HL-60 (cell line): ENCODE measurements at regions not wholly inside any gene's neighbourhood (a gene's known extent, or its start where the extent isn't known, plus 50 kb on each side); places are given as distances from the start of the nearest gene placed in this dataset.

Source experiments
- DNase-seq, 2 experiments: peaks; one replicate each; pipeline ENCODE4 v3.0.0-alpha.2; 2010 to 2020; ENCODE audit warnings: low read depth in 1 of 2, low spot score in 1 of 2
- H3K27ac ChIP-seq: fragments of 250-450 bp; sonication (Bioruptor Pico); replicated peaks from 2 replicates; pipeline ENCODE4 v1.5.1; 2020; ENCODE audit warnings: mild to moderate bottlenecking, moderate library complexity
- H3K27me3 ChIP-seq: fragments of 250-450 bp; sonication (Bioruptor Pico); 2 replicates; pipeline ENCODE4 v1.5.1; 2021; ENCODE audit warnings: mild to moderate bottlenecking, moderate library complexity; ENCODE audit not compliant: insufficient read depth, poor library complexity, severe bottlenecking
- H3K4me3 ChIP-seq: replicated peaks from 2 replicates; pipeline ENCODE4 v1.5.1; 2011; ENCODE audit warnings: mild to moderate bottlenecking, control low read depth, low read length; ENCODE audit not compliant: insufficient read depth
- GABPA ChIP-seq: IDR thresholded peaks from 2 replicates; pipeline ENCODE4 v1.6.1; 2012; ENCODE audit warnings: low read depth
- POLR2AphosphoS5 ChIP-seq: IDR thresholded peaks from 2 replicates; pipeline ENCODE4 v1.6.1; 2012; ENCODE audit warnings: low read depth
- SPI1 ChIP-seq: IDR thresholded peaks from 2 replicates; pipeline ENCODE4 v1.6.1; 2012; ENCODE audit warnings: low read depth, mild to moderate bottlenecking, borderline replicate concordance
- TF ChIP-seq, protein P1 (sequence below): IDR thresholded peaks from 2 replicates; pipeline ENCODE4 v1.6.1; 2012; ENCODE audit warnings: low read depth; ENCODE audit not compliant: insufficient replicate concordance
- TF ChIP-seq, protein P2 (sequence below): IDR thresholded peaks from one replicate; pipeline ENCODE4 v1.5.1; 2011; ENCODE audit warnings: low read length, control low read depth, inconsistent platforms; ENCODE audit not compliant: insufficient read depth

DNA sequence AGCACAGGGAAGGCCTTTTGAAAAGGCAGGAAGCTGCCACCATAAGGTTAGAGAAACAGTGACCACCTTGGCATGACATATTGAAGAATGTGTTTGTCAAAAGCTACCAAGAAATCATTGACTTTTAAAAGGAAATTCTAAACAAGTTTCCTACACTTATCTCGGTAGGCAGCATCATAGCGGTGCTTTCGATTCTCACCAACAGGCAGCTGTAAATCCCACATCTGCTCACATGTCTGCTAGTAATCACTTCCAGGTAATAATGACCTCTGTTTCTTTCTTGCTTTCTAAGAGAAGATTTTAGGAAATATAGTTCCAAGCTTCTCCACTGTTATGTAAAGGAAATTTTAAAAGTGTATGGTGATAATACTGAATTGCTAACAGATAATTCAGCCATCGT is 821.1 kb upstream of the FOXG1 start:
- no peak overlapping the region for H3K27ac ChIP-seq
- TF ChIP-seq GABPA (no peak), POLR2AphosphoS5 (no peak), SPI1 (no peak)
- TF ChIP-seq, protein P1, sequence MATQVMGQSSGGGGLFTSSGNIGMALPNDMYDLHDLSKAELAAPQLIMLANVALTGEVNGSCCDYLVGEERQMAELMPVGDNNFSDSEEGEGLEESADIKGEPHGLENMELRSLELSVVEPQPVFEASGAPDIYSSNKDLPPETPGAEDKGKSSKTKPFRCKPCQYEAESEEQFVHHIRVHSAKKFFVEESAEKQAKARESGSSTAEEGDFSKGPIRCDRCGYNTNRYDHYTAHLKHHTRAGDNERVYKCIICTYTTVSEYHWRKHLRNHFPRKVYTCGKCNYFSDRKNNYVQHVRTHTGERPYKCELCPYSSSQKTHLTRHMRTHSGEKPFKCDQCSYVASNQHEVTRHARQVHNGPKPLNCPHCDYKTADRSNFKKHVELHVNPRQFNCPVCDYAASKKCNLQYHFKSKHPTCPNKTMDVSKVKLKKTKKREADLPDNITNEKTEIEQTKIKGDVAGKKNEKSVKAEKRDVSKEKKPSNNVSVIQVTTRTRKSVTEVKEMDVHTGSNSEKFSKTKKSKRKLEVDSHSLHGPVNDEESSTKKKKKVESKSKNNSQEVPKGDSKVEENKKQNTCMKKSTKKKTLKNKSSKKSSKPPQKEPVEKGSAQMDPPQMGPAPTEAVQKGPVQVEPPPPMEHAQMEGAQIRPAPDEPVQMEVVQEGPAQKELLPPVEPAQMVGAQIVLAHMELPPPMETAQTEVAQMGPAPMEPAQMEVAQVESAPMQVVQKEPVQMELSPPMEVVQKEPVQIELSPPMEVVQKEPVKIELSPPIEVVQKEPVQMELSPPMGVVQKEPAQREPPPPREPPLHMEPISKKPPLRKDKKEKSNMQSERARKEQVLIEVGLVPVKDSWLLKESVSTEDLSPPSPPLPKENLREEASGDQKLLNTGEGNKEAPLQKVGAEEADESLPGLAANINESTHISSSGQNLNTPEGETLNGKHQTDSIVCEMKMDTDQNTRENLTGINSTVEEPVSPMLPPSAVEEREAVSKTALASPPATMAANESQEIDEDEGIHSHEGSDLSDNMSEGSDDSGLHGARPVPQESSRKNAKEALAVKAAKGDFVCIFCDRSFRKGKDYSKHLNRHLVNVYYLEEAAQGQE = no peak
- TF ChIP-seq, protein P2, sequence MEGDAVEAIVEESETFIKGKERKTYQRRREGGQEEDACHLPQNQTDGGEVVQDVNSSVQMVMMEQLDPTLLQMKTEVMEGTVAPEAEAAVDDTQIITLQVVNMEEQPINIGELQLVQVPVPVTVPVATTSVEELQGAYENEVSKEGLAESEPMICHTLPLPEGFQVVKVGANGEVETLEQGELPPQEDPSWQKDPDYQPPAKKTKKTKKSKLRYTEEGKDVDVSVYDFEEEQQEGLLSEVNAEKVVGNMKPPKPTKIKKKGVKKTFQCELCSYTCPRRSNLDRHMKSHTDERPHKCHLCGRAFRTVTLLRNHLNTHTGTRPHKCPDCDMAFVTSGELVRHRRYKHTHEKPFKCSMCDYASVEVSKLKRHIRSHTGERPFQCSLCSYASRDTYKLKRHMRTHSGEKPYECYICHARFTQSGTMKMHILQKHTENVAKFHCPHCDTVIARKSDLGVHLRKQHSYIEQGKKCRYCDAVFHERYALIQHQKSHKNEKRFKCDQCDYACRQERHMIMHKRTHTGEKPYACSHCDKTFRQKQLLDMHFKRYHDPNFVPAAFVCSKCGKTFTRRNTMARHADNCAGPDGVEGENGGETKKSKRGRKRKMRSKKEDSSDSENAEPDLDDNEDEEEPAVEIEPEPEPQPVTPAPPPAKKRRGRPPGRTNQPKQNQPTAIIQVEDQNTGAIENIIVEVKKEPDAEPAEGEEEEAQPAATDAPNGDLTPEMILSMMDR = no peak
- no peak for DNase-seq
- H3K27me3 ChIP-seq = no peaks in the 10 kb centered on the region
- H3K4me3 ChIP-seq = no peak overlapping the region

DNA sequence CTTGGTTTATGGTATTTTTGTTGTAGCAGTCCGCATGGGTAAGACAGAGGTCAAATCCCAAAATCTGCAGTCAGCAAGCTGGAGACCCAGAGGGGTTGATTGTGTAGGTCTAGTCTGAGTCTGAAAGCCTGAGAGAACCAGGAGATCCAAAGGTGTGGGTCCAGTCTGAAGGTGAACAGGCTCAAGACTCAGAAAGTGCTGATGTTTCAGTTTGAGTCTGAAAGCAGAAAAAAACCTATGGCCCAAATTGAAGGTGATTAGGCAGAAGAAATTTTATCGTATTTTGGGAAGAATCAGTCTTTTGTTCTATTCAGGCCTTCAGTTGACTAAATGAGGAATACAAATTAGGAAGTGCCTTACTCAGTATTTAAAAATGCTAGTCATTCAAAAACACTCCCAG is 807.8 kb upstream of the FOXG1 start:
- DNase-seq = no peak
- H3K27me3 ChIP-seq = no peaks in the 10 kb centered on the region
- no peak overlapping the region for H3K4me3 ChIP-seq
- TF ChIP-seq, protein P2 = no peak
- TF ChIP-seq SPI1 (no peak), GABPA (no peak), POLR2AphosphoS5 (no peak)
- TF ChIP-seq, protein P1 = no peak
- H3K27ac ChIP-seq = no peak overlapping the region

DNA sequence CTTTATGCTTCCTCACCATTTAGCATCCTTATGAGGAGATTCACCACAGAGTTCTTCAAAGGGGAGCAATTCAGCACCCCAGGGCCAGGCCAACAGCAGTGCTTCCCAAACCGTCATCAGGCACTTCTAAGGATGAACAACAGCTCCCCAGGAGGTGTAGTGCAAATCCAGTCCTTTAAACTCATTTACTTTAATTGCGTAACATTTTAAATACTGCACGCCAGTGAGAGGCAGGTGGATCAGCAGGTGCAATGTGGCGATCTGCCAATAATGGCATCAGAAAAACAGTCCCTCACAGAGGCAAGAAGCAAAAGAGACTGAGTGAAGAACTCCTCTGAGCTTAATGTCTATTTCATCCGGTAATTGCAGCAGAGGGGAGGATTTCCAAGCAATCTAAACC is 770.9 kb upstream of the FOXG1 start:
- H3K27ac ChIP-seq = no peak overlapping the region
- H3K4me3 ChIP-seq = no peak overlapping the region
- DNase-seq = no peak
- TF ChIP-seq POLR2AphosphoS5 (no peak), SPI1 (no peak), GABPA (no peak)
- TF ChIP-seq, protein P1 = no peak
- TF ChIP-seq, protein P2 = no peak
- H3K27me3 ChIP-seq = no peaks in the 10 kb centered on the region
